Transverse colon (tissue), 4 donors: ENCODE measurements at regions not wholly inside any gene's neighbourhood (a gene's known extent, or its start where the extent isn't known, plus 50 kb on each side); places are given as distances from the start of the nearest gene placed in this dataset.

Experiments
- DNase-seq: peaks from one replicate; pipeline ENCODE4 v3.0.0-alpha.2; 2019
- H3K27ac ChIP-seq, 4 donors: fragments of 200-600 bp; sonication (generic); 2 replicates each; pipeline ENCODE4 v1.5.1; 2016 to 2018; ENCODE audit warnings: inconsistent platforms in 4 of 4
- H3K27me3 ChIP-seq: fragments of 200-600 bp; sonication (generic); 2 replicates; pipeline ENCODE4 v1.5.1; 2017; ENCODE audit warnings: inconsistent platforms
- H3K36me3 ChIP-seq, 4 donors: fragments of 200-600 bp; sonication (generic); 2 replicates each; pipeline ENCODE4 v1.5.1; 2017 to 2019; ENCODE audit warnings: inconsistent platforms in 4 of 4
- H3K4me1 ChIP-seq, 4 donors: fragments of 200-600 bp; sonication (generic); 2 replicates each; pipeline ENCODE4 v1.5.1; 2017 to 2020; ENCODE audit warnings: inconsistent platforms in 4 of 4
- H3K4me3 ChIP-seq, 4 donors: fragments of 200-600 bp; sonication (generic); 1 replicate in 1 of 4; 2 replicates in 3 of 4; pipeline versions ENCODE4 v1.5.1 to v1.6.1; 2017 to 2019; ENCODE audit warnings: inconsistent platforms in 4 of 4
- H3K9me3 ChIP-seq, 2 donors: fragments of 200-600 bp; sonication (generic); 2 replicates each; pipeline ENCODE4 v1.5.1; 2017 to 2019; ENCODE audit warnings: inconsistent platforms in 2 of 2
- EP300 ChIP-seq: sonication (generic); formaldehyde crosslinking; IDR thresholded peaks from one replicate; pipeline ENCODE4 v1.6.1; 2017; ENCODE audit warnings: antibody characterized with exemption, low read depth
- POLR2A ChIP-seq: fragments of 450-650 bp; IDR thresholded peaks from one replicate; pipeline ENCODE4 v1.6.1; 2016; ENCODE audit warnings: antibody characterized with exemption, mild to moderate bottlenecking, moderate library complexity
- POLR2AphosphoS5 ChIP-seq, 3 donors: sonication (generic); formaldehyde crosslinking; IDR thresholded peaks; one replicate each; pipeline ENCODE4 v1.6.1; 2016; ENCODE audit warnings: antibody characterized with exemption in 3 of 3
- WGBS, 2 donors: methylation state at CpG; one replicate each; pipeline ENCODE4 v1.1.5; 2018; ENCODE audit warnings: low coverage in 1 of 2; 5-methylcytosine and 5-hydroxymethylcytosine counted together
- in situ Hi-C, 4 donors: fragments of 200-750 bp; cut with MboI; loops; one replicate each; pipeline versions ENCODE4 v1.15.0 to v1.15.1; 2017; ENCODE audit warnings: low sequenced_read_pairs in 3 of 4, low pct_ligation_motif_present in 1 of 4, low pct_unique_long_range_greater_than_20kb in 1 of 4
- intact Hi-C: fragments of 100-400 bp; cut with DNase I; formaldehyde crosslinking; loops from one replicate; pipeline ENCODE4 v1.15.1; 2023; ENCODE audit warnings: low total_unique reads
- TF ChIP-seq, protein P1 (sequence below), 5 experiments: fragments of 200-600 bp in 3 of 5; fragments of 450-650 bp in 2 of 5; sonication (generic) in 3 of 5; IDR thresholded peaks; 1 replicate in 2 of 5; 2 replicates in 3 of 5; pipeline ENCODE4 v1.5.1; 2016 to 2017; ENCODE audit warnings: antibody characterized with exemption in 5 of 5, inconsistent platforms in 3 of 5, mild to moderate bottlenecking in 2 of 5, moderate library complexity in 1 of 5

DNA sequence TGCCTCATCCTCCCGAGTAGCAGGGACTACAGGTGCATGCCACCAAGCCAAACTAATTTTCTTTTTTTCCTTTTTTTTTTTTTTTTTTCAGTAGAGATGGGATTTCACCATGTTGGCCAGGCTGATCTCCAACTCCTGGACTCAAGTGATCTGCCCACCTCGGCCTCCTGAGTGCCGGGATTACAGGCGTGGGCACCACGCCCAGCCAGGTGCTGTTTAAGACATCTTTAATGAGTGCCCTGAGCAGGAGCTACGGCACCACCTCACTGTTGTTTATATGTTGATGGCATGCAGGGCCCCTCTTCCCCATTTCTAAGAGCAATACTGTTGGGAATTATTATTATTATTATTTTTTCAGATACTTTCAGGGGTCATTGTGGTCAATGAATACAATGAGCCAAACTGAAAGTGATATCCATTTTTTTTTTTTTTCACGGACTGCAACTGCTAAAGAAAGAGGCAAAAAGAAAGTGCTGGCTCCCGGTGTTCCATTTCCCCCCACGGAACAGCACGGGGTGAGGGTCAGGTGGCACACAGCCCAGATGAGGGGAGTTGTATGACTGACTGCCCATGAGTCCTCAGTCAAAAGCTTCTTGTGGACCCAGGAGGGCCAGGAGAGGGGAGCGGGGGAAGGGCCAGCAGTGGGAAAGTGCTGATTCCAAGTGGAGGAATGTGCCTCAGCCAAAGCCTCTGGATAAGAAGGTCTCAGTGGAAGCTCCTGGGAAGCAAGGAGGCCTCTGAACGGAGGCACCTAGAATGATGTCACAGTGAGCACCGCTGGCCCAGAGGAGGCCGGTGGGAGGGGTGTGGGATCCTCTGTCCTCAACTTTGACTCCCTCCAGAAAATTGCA is 101.8 kb upstream of the HPF1 start:
- WGBS, 2 donors: 25 to 55% methylated on average over 6 to 14 of the region's 14 CpGs
- Histone ChIP-seq H3K27me3 (no peaks in the 10 kb centered on the region), H3K4me3 (no peak overlapping the region), H3K27ac (no peak overlapping the region), H3K4me1 (no peaks in the 10 kb centered on the region), H3K36me3 (no peaks in the 10 kb centered on the region), H3K9me3 (no peaks in the 10 kb centered on the region)
- TF ChIP-seq POLR2A (no peak), POLR2AphosphoS5 (IDR thresholded peaks at IDR 0.05) (no peak), EP300 (no peak)
- TF ChIP-seq, protein P1, sequence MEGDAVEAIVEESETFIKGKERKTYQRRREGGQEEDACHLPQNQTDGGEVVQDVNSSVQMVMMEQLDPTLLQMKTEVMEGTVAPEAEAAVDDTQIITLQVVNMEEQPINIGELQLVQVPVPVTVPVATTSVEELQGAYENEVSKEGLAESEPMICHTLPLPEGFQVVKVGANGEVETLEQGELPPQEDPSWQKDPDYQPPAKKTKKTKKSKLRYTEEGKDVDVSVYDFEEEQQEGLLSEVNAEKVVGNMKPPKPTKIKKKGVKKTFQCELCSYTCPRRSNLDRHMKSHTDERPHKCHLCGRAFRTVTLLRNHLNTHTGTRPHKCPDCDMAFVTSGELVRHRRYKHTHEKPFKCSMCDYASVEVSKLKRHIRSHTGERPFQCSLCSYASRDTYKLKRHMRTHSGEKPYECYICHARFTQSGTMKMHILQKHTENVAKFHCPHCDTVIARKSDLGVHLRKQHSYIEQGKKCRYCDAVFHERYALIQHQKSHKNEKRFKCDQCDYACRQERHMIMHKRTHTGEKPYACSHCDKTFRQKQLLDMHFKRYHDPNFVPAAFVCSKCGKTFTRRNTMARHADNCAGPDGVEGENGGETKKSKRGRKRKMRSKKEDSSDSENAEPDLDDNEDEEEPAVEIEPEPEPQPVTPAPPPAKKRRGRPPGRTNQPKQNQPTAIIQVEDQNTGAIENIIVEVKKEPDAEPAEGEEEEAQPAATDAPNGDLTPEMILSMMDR (IDR thresholded peaks at IDR 0.05): no peak
- DNase-seq: peak; percentile 26
- in situ Hi-C loops (no loop called here), intact Hi-C loops (no loop called here)

DNA sequence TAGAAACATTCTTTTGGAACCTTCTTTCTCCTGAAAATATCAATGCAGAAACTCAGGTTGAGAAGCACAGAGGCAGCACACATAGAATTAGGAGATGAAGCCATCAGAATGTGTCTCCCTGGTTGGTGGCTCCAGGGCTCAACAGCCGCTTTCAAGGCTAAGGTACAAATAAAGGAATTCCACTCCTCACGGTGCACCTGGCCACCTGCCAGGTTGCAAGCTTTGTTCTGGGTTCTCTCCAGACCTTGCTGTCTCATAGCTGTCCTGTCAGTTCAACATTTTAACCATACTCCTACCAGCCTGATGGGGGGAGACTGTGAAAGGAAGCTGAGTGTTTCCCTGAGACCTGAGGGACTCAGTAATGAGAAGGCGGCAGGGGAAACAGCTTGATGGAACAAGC is 96.3 kb upstream of the HPF1 start:
- TF ChIP-seq, protein P1 (IDR thresholded peaks at IDR 0.05): no peak
- TF ChIP-seq EP300: no peak
- TF ChIP-seq POLR2A: no peak
- no peak for TF ChIP-seq POLR2AphosphoS5 (IDR thresholded peaks at IDR 0.05)
- no peaks in the 10 kb centered on the region for H3K36me3 ChIP-seq
- H3K27me3 ChIP-seq: no peaks in the 10 kb centered on the region
- H3K4me1 ChIP-seq: peaks cover 0 to 4% (median 0%) of the 10 kb centered on the region in 4 donors
- H3K27ac ChIP-seq: no peak overlapping the region
- no peaks in the 10 kb centered on the region for H3K9me3 ChIP-seq
- WGBS, 2 donors: 53% methylated on average over 3 of the region's 3 CpGs; no CpG with 5 or more reads in 1 of the 2 donors
- intact Hi-C loops (no loop called here), in situ Hi-C loops (no loop called here)
- no peak overlapping the region for H3K4me3 ChIP-seq
- no peak for DNase-seq

DNA sequence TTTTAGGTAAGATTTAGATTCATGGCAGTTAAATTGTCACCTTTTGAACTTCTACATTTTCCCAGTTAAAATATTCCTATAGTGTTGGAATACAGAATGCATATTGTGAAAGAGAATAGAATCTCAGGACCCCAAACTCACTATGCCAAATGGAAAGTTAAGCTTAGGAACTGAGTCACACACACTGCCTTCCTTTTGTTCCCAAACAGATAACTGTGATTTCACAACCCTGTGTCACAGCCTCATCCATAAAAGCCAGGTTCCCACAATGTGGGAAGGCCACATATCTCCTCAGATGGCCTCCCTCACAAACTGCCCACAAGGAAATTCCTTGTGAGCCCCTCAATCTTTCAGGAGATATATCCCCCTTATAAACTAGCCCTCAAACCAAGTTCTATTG is 94.7 kb upstream of the HPF1 start:
- in situ Hi-C loops: no loop called here
- no peaks in the 10 kb centered on the region for H3K27me3 ChIP-seq
- TF ChIP-seq, protein P1 (IDR thresholded peaks at IDR 0.05): no peak
- TF ChIP-seq POLR2A: no peak
- TF ChIP-seq EP300: no peak
- TF ChIP-seq POLR2AphosphoS5 (IDR thresholded peaks at IDR 0.05): no peak

DNA sequence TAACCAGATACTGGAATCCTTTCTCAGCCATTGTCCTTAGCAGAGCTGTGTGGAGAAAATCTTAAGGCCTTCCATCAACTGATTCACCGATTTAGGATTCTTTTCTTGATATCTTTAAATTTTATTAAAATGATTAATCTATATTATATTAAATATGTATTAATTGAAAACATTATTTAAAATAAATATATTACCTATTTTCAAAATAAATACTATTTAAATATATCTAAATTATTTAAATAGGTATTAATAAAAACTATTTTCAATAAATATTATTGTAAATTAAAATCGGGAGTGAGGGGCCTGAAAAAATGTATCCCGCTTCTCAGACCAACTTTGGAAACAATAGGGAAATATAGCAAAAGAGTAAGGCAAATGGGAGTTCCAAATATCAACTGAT is 94.0 kb upstream of the HPF1 start:
- WGBS, 2 donors: 92 to 94% methylated on average over 3 of the region's 3 CpGs
- no peak overlapping the region for H3K27ac ChIP-seq
- DNase-seq: no peak
- H3K4me1 ChIP-seq: peaks cover 0 to 9% (median 0%) of the 10 kb centered on the region in 4 donors
- H3K36me3 ChIP-seq: no peaks in the 10 kb centered on the region
- H3K4me3 ChIP-seq: no peak overlapping the region
- H3K9me3 ChIP-seq: no peaks in the 10 kb centered on the region
- H3K27me3 ChIP-seq: no peaks in the 10 kb centered on the region
- TF ChIP-seq POLR2A (no peak), EP300 (no peak), POLR2AphosphoS5 (IDR thresholded peaks at IDR 0.05) (no peak)
- TF ChIP-seq, protein P1 (IDR thresholded peaks at IDR 0.05): no peak
- in situ Hi-C loops: no loop called here
- intact Hi-C loops: no loop called here

More for the DNA sequence above, 94.7 kb upstream of the HPF1 start:
- no peaks in the 10 kb centered on the region for H3K36me3 ChIP-seq
- H3K4me1 ChIP-seq: peaks cover 0 to 9% (median 0%) of the 10 kb centered on the region in 4 donors
- no peak overlapping the region for H3K27ac ChIP-seq
- intact Hi-C loops: no loop called here
- no peaks in the 10 kb centered on the region for H3K9me3 ChIP-seq
- DNase-seq: no peak
- H3K4me3 ChIP-seq: no peak overlapping the region
